Progenitor cell of endocrine pancreas (in vitro differentiated cells): ENCODE measurements at regions not wholly inside any gene's neighbourhood (a gene's known extent, or its start where the extent isn't known, plus 50 kb on each side); places are given as distances from the start of the nearest gene placed in this dataset.
A peak's percentile ranks its signal among the peaks of the same experiment; 100 is the strongest.

ENCODE experiments used
- DNase-seq: peaks from one replicate; pipeline ENCODE4 v3.0.0; 2021; ENCODE audit warnings: low spot score; ENCODE audit not compliant: unreplicated experiment
- H3K27ac Mint-ChIP-seq: 2 replicates; pipeline ENCODE4 v1.8.0; 2021; ENCODE audit warnings: mild to moderate bottlenecking, moderate library complexity, mixed read lengths
- H3K27me3 Mint-ChIP-seq: 2 replicates; pipeline ENCODE4 v1.8.0; 2021; ENCODE audit warnings: mixed read lengths
- H3K36me3 Mint-ChIP-seq: 2 replicates; pipeline ENCODE4 v1.8.0; 2022; ENCODE audit warnings: mixed read lengths; ENCODE audit not compliant: insufficient read depth
- H3K4me1 Mint-ChIP-seq: 2 replicates; pipeline ENCODE4 v1.8.0; 2021; ENCODE audit warnings: low read depth, mixed read lengths
- H3K4me3 Mint-ChIP-seq: 2 replicates; pipeline ENCODE4 v1.8.0; 2021; ENCODE audit warnings: low read depth, mild to moderate bottlenecking, moderate library complexity, mixed read lengths
- H3K9me3 Mint-ChIP-seq: 2 replicates; pipeline ENCODE4 v1.8.0; 2021; ENCODE audit warnings: low read depth, mixed read lengths
- CTCF ChIP-seq: fragments of 200-600 bp; sonication (generic); IDR thresholded peaks from one replicate; pipeline ENCODE4 v1.5.0; 2021; ENCODE audit warnings: antibody characterized with exemption, mild to moderate bottlenecking; ENCODE audit not compliant: unreplicated experiment

- no peak for TF ChIP-seq CTCF
- peak overlapping the region; percentile 73 for H3K27ac Mint-ChIP-seq
Observed at GRCh38 chr2:41886145-41886664, 161.6 kb upstream of the PKDCC start.

GRCh38 chr2:41886757-41887156 is 161.1 kb upstream of the PKDCC start:
- no peak for TF ChIP-seq CTCF
- H3K4me1 Mint-ChIP-seq = peaks cover 23% of the 10 kb centered on the region
- peak overlapping the region; percentile 73 for H3K27ac Mint-ChIP-seq
- no peak for DNase-seq
- H3K9me3 Mint-ChIP-seq = no peaks in the 10 kb centered on the region
- no peaks in the 10 kb centered on the region for H3K36me3 Mint-ChIP-seq
- H3K27me3 Mint-ChIP-seq = no peaks in the 10 kb centered on the region
- H3K4me3 Mint-ChIP-seq = no peak overlapping the region

More at GRCh38 chr2:41886145-41886664, 161.6 kb upstream of the PKDCC start:
- no peaks in the 10 kb centered on the region for H3K27me3 Mint-ChIP-seq
- no peaks in the 10 kb centered on the region for H3K36me3 Mint-ChIP-seq
- no peak overlapping the region for H3K4me3 Mint-ChIP-seq
- no peak for DNase-seq
- H3K4me1 Mint-ChIP-seq = peaks cover 26% of the 10 kb centered on the region
- no peaks in the 10 kb centered on the region for H3K9me3 Mint-ChIP-seq

GRCh38 chr2:41890341-41890740 is 157.5 kb upstream of the PKDCC start:
- Mint-ChIP-seq H3K27me3 (no peaks in the 10 kb centered on the region), H3K4me1 (peaks cover 20% of the 10 kb centered on the region), H3K27ac (no peak overlapping the region), H3K36me3 (no peaks in the 10 kb centered on the region), H3K9me3 (no peaks in the 10 kb centered on the region), H3K4me3 (no peak overlapping the region)
- DNase-seq = no peak
- TF ChIP-seq CTCF = no peak

- TF ChIP-seq CTCF = no peak
- no peaks in the 10 kb centered on the region for H3K9me3 Mint-ChIP-seq
- peaks cover 10% of the 10 kb centered on the region for H3K4me1 Mint-ChIP-seq
- DNase-seq = no peak
- no peak overlapping the region for H3K27ac Mint-ChIP-seq
- H3K4me3 Mint-ChIP-seq = no peak overlapping the region
- H3K36me3 Mint-ChIP-seq = no peaks in the 10 kb centered on the region
- H3K27me3 Mint-ChIP-seq = no peaks in the 10 kb centered on the region
Observed at GRCh38 chr2:41892476-41892875, 155.3 kb upstream of the PKDCC start.

- Mint-ChIP-seq H3K27me3 (no peaks in the 10 kb centered on the region), H3K9me3 (no peaks in the 10 kb centered on the region), H3K36me3 (no peaks in the 10 kb centered on the region), H3K4me3 (no peak overlapping the region), H3K4me1 (peaks cover 13% of the 10 kb centered on the region), H3K27ac (no peak overlapping the region)
- no peak for TF ChIP-seq CTCF
- DNase-seq = no peak
Observed at GRCh38 chr2:41894563-41895333, 153.1 kb upstream of the PKDCC start.
